H9 (cell line): ENCODE measurements at regions not wholly inside any gene's neighbourhood (a gene's known extent, or its start where the extent isn't known, plus 50 kb on each side); places are given as distances from the start of the nearest gene placed in this dataset.

Source experiments
- DNase-seq: peaks from one replicate; pipeline ENCODE4 v3.0.0-alpha.2; 2017
- H2AFZ ChIP-seq: one replicate; pipeline ENCODE4 v1.6.1; 2013; ENCODE audit warnings: mild to moderate bottlenecking, low read length, control low read depth, moderate library complexity
- H2AK5ac ChIP-seq: 2 replicates; pipeline ENCODE4 v1.6.1; 2013; ENCODE audit warnings: low read length, control low read depth, mixed read lengths; ENCODE audit not compliant: insufficient read length
- H2BK120ac ChIP-seq: one replicate; pipeline ENCODE4 v1.6.1; 2013; ENCODE audit warnings: low read depth, mild to moderate bottlenecking, low read length, control low read depth, inconsistent platforms; ENCODE audit not compliant: poor library complexity, severe bottlenecking
- H2BK12ac ChIP-seq: 2 replicates; pipeline ENCODE4 v1.6.1; 2013; ENCODE audit warnings: low read length, control low read depth, mixed read lengths, low read depth; ENCODE audit not compliant: insufficient read length
- H2BK15ac ChIP-seq: 2 replicates; pipeline ENCODE4 v1.6.1; 2013; ENCODE audit warnings: low read depth, low read length, control low read depth
- H2BK20ac ChIP-seq: one replicate; pipeline ENCODE4 v1.6.1; 2013; ENCODE audit warnings: low read depth, mild to moderate bottlenecking, low read length, control low read depth, inconsistent platforms; ENCODE audit not compliant: poor library complexity, severe bottlenecking
- H2BK5ac ChIP-seq: 2 replicates; pipeline ENCODE4 v1.6.1; 2013; ENCODE audit warnings: low read length, control low read depth, mixed read lengths; ENCODE audit not compliant: insufficient read length
- H3K14ac ChIP-seq: 2 replicates; pipeline ENCODE4 v1.6.1; 2013; ENCODE audit warnings: low read length, control low read depth; ENCODE audit not compliant: insufficient read depth
- H3K18ac ChIP-seq: 2 replicates; pipeline ENCODE4 v1.6.1; 2013; ENCODE audit warnings: low read depth, mild to moderate bottlenecking, mixed read lengths, low read length, control low read depth; ENCODE audit not compliant: insufficient read length
- H3K23ac ChIP-seq: 2 replicates; pipeline ENCODE4 v1.6.1; 2013; ENCODE audit warnings: low read length, control low read depth, mixed read lengths, low read depth; ENCODE audit not compliant: insufficient read length
- H3K23me2 ChIP-seq: 2 replicates; pipeline ENCODE4 v1.6.1; 2013; ENCODE audit warnings: low read depth, mild to moderate bottlenecking, mixed read lengths, low read length, control low read depth; ENCODE audit not compliant: insufficient read length, poor library complexity, severe bottlenecking
- H3K27ac ChIP-seq: 2 replicates; pipeline ENCODE4 v1.5.1; 2013; ENCODE audit warnings: low read length, control low read depth, mixed read lengths, low read depth; ENCODE audit not compliant: insufficient read length
- H3K27me3 ChIP-seq: 2 replicates; pipeline ENCODE4 v1.6.1; 2013; ENCODE audit warnings: low read length, control low read depth, inconsistent platforms; ENCODE audit not compliant: insufficient read depth
- H3K4ac ChIP-seq: 2 replicates; pipeline ENCODE4 v1.6.1; 2013; ENCODE audit warnings: low read depth, mild to moderate bottlenecking, control low read depth, inconsistent platforms, low read length, moderate library complexity
- H3K4me1 ChIP-seq: 2 replicates; pipeline ENCODE4 v1.6.1; 2013; ENCODE audit warnings: low read length, control low read depth, inconsistent platforms; ENCODE audit not compliant: insufficient read depth
- H3K4me2 ChIP-seq: 2 replicates; pipeline ENCODE4 v1.6.1; 2013; ENCODE audit warnings: low read length, control low read depth, mixed read lengths; ENCODE audit not compliant: insufficient read length, insufficient read depth
- H3K56ac ChIP-seq: 2 replicates; pipeline ENCODE4 v1.6.1; 2013; ENCODE audit warnings: low read depth, mild to moderate bottlenecking, mixed read lengths, low read length, control low read depth; ENCODE audit not compliant: insufficient read length
- H3K79me1 ChIP-seq: 2 replicates; pipeline ENCODE4 v1.6.1; 2013; ENCODE audit warnings: low read depth, mild to moderate bottlenecking, moderate library complexity, low read length, control low read depth, inconsistent platforms; ENCODE audit not compliant: insufficient read depth, poor library complexity, severe bottlenecking
- H3K79me2 ChIP-seq: 2 replicates; pipeline ENCODE4 v1.6.1; 2013; ENCODE audit warnings: low read length, control low read depth, inconsistent platforms; ENCODE audit not compliant: insufficient read depth
- H3K9ac ChIP-seq: 2 replicates; pipeline ENCODE4 v1.6.1; 2013; ENCODE audit warnings: low read length, control low read depth, mixed read lengths; ENCODE audit not compliant: insufficient read length; ENCODE audit errors: extremely low read depth
- H3K9me3 ChIP-seq: one replicate; pipeline ENCODE4 v1.6.1; 2013; ENCODE audit warnings: low read depth, low read length, inconsistent platforms; ENCODE audit not compliant: control insufficient read depth
- H3T11ph ChIP-seq: one replicate; pipeline ENCODE4 v1.6.1; 2013; ENCODE audit warnings: mild to moderate bottlenecking, low read length, control low read depth, inconsistent platforms
- H4K20me1 ChIP-seq: one replicate; pipeline ENCODE4 v1.6.1; 2013; ENCODE audit not compliant: control insufficient read depth, insufficient read length, insufficient read depth
- H4K5ac ChIP-seq: 2 replicates; pipeline ENCODE4 v1.6.1; 2013; ENCODE audit warnings: low read depth, mild to moderate bottlenecking, mixed read lengths, low read length, control low read depth; ENCODE audit not compliant: insufficient read length
- H4K8ac ChIP-seq: replicated peaks from 2 replicates; pipeline ENCODE4 v1.6.1; 2013; ENCODE audit warnings: low read length, control low read depth, mixed read lengths, low read depth; ENCODE audit not compliant: insufficient read length
- H4K91ac ChIP-seq: 2 replicates; pipeline ENCODE4 v1.6.1; 2013; ENCODE audit warnings: low read depth, mild to moderate bottlenecking, moderate library complexity, mixed read lengths, low read length, control low read depth; ENCODE audit not compliant: insufficient read length
- H3K27ac Mint-ChIP-seq, 3 experiments: 2 replicates in 2 of 3; 3 replicates in 1 of 3; pipeline ENCODE4 v1.8.0; 2020 to 2021; ENCODE audit warnings: mixed read lengths in 3 of 3, mild to moderate bottlenecking in 1 of 3, moderate library complexity in 1 of 3
- H3K27me3 Mint-ChIP-seq: 2 replicates; pipeline ENCODE4 v1.8.0; 2021; ENCODE audit warnings: low read depth, mild to moderate bottlenecking, moderate library complexity, mixed read lengths
- H3K36me3 Mint-ChIP-seq, 3 experiments: 2 replicates in 2 of 3; 3 replicates in 1 of 3; pipeline ENCODE4 v1.8.0; 2020 to 2021; ENCODE audit warnings: low read depth in 3 of 3, mixed read lengths in 3 of 3; ENCODE audit not compliant: insufficient read depth in 1 of 3
- H3K4me1 Mint-ChIP-seq, 2 experiments: 2 replicates each; pipeline ENCODE4 v1.8.0; 2020; ENCODE audit warnings: mixed read lengths in 2 of 2
- H3K4me3 Mint-ChIP-seq, 2 experiments: 2 replicates in 1 of 2; 3 replicates in 1 of 2; pipeline ENCODE4 v1.8.0; 2020 to 2021; ENCODE audit warnings: mild to moderate bottlenecking in 2 of 2, mixed read lengths in 2 of 2, moderate library complexity in 1 of 2
- H3K9me3 Mint-ChIP-seq, 2 experiments: 2 replicates in 1 of 2; 3 replicates in 1 of 2; pipeline ENCODE4 v1.8.0; 2020; ENCODE audit warnings: mild to moderate bottlenecking in 2 of 2, mixed read lengths in 2 of 2, moderate library complexity in 1 of 2
- CTCF ChIP-seq: fragments of 200-600 bp; sonication (generic); conservative IDR thresholded peaks from 3 replicates; pipeline ENCODE4 v1.8.0; 2021; ENCODE audit warnings: antibody characterized with exemption, mild to moderate bottlenecking
- WGBS: extraction: QIAGEN DNeasy Blood & Tissue Kit; methylation state at CpG from one replicate; pipeline ENCODE4 v1.1.7; 2013; ENCODE audit warnings: missing lambda C conversion rate, low lambda C conversion rate, mixed read lengths; ENCODE audit not compliant: insufficient read length; ENCODE audit errors: extremely low coverage; 5-methylcytosine and 5-hydroxymethylcytosine counted together

GRCh38 chr14:51585055-51585454 is 66.7 kb upstream of the FRMD6 start:
- Histone ChIP-seq H2BK15ac (no peak overlapping the region), H3K23me2 (no peaks in the 10 kb centered on the region), H2BK12ac (no peak overlapping the region), H3K9me3 (no peaks in the 10 kb centered on the region), H3K79me1 (no peaks in the 10 kb centered on the region), H3K4me1 (no peaks in the 10 kb centered on the region), H2BK20ac (no peak overlapping the region), H4K91ac (no peak overlapping the region), H3K4ac (no peak overlapping the region), H3K27me3 (no peaks in the 10 kb centered on the region), H2BK120ac (no peak overlapping the region), H3K23ac (no peak overlapping the region), H3K27ac (no peak overlapping the region), H3K18ac (no peak overlapping the region), H2AFZ (no peak overlapping the region), H3K4me2 (no peak overlapping the region), H3K56ac (no peak overlapping the region), H4K8ac (no peak overlapping the region), H3K14ac (no peak overlapping the region), H2BK5ac (no peak overlapping the region), H3K9ac (no peak overlapping the region), H3K79me2 (no peaks in the 10 kb centered on the region), H3T11ph (no peak overlapping the region), H2AK5ac (no peak overlapping the region), H4K20me1 (no peaks in the 10 kb centered on the region), H4K5ac (no peak overlapping the region)
- H3K9me3 Mint-ChIP-seq = no peaks in the 10 kb centered on the region
- WGBS = no CpG with 5 or more reads among the region's 5 CpGs
- DNase-seq = no peak
- no peaks in the 10 kb centered on the region; the same call in 1 of the 2 replicates for H3K27me3 Mint-ChIP-seq
- no peaks in the 10 kb centered on the region for H3K36me3 Mint-ChIP-seq
- peaks cover 5% of the 10 kb centered on the region in 2 experiments for H3K4me1 Mint-ChIP-seq
- H3K27ac Mint-ChIP-seq = no peak overlapping the region
- TF ChIP-seq CTCF = no peak
- no peak overlapping the region for H3K4me3 Mint-ChIP-seq
